D721Med (cell line): ENCODE measurements at regions not wholly inside any gene's neighbourhood (a gene's known extent, or its start where the extent isn't known, plus 50 kb on each side); places are given as distances from the start of the nearest gene placed in this dataset.

Experiments used
- DNase-seq: peaks from one replicate; pipeline ENCODE4 v3.0.0; 2011; ENCODE audit warnings: low spot score; ENCODE audit not compliant: insufficient read length
- FAIRE-seq: peaks from 2 replicates; lab custom pipeline; 2011; peaks lifted over from hg19 to GRCh38; lab: Jason Lieb, UNC
- CTCF ChIP-seq: IDR thresholded peaks from 2 replicates; pipeline ENCODE4 v1.5.1; 2012; ENCODE audit warnings: mild to moderate bottlenecking, control low read depth; ENCODE audit not compliant: insufficient read depth; ENCODE audit errors: missing control alignments

- no peak for FAIRE-seq
- TF ChIP-seq CTCF, result no peak
- DNase-seq, result no peak
Observed at GRCh38 chr3:38966811-38967692, 84.7 kb downstream of the SCN11A start.

GRCh38 chr3:38964646-38965045, 87.1 kb downstream of the SCN11A start:
- no peak for DNase-seq
- TF ChIP-seq CTCF, result no peak
- FAIRE-seq, result no peak

GRCh38 chr3:38964204-38964603, 87.5 kb downstream of the SCN11A start:
- DNase-seq (no peak), FAIRE-seq (no peak)
- TF ChIP-seq CTCF, result no peak

GRCh38 chr3:38960953-38961622, 90.7 kb downstream of the SCN11A start:
- DNase-seq (no peak), FAIRE-seq (no peak)
- peak; percentile 50 for TF ChIP-seq CTCF

DNA sequence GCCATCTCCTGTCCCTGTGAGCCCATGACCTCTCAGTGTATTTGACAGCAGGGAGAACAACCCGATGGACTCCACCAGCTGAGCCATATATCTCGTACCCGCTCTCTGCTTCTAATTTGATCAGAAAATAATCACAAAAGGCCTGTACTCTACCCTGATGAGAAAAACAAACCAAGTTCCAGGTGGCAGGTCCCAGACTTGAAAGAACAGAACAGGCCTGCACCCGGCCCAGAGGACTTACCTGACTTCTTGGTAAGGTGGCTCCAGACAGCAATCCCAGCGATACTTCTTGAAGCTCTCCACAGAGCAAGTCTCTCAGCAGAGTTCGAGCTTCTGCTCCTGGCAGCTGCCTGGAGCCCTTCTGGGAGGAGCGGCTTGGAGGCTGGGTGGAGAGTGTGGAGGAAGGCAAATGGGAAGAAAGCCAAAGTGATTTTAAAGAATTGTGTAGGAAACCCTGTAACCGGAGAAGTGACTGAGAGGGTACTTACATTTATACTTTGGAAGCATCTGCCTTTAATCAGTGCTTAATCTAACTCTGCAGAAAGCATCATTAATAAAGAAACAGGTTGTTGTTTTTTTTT, 91.6 kb downstream of the SCN11A start:
- FAIRE-seq (no peak), DNase-seq (no peak)
- TF ChIP-seq CTCF, result no peak

DNA sequence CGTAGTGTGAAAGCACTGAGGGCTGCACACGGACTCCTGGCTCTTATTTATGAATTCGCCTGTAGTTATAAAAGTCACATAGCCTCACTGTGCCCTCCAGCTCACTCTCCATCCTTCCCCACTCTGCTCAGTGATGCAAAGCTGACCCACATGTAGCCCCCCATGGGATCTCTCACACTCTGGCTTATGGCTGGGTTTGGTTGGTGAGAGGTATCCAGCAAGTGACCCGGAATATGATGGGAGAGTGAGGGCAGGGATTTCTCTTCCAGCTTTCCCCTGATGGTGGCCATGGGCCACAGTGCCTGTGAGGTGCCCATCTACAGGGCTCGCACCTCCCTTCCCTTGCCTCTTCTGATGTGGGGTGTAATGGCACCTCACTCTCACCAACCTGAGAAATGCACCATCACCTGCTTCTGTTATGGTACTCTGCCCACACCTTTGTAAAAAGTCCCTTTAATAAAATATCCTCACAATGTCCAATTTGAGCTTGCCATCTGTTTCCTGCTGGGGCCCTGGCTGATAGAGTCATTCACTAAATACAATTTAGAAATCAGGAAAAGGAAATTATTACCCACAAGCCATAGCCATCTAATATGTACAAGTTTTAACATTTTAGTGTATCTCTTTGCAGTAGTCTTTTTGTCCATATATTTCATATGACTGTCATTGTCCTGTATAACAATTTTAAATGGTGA, 93.6 kb downstream of the SCN11A start:
- no peak for FAIRE-seq
- DNase-seq, result no peak
- TF ChIP-seq CTCF, result no peak
